ENCODE measurements at regions not wholly inside any gene's neighbourhood (a gene's known extent, or its start where the extent isn't known, plus 50 kb on each side); places are given as distances from the start of the nearest gene placed in this dataset.
"Not testable (repeated sequence)": the region's sequence is repeated elsewhere in the genome, so short reads cannot be mapped to it uniquely, and the experiment has no call there.

GRCh38 chr2:67096886-67097285, 300.2 kb upstream of the ETAA1 start:
- DNase-seq (ENCODE audit: low read depth): no peak

GRCh38 chr2:67103157-67103556, 294.0 kb upstream of the ETAA1 start:
- no peak for DNase-seq (ENCODE audit: low read depth)

GRCh38 chr2:67108231-67108630, 288.9 kb upstream of the ETAA1 start:
- DNase-seq (ENCODE audit: low read depth): no peak

- DNase-seq (ENCODE audit: low read depth): no peak
These were observed 272.6 kb upstream of the ETAA1 start for GRCh38 chr2:67124531-67124930.

GRCh38 chr2:67130531-67131256, 266.4 kb upstream of the ETAA1 start:
- DNase-seq (ENCODE audit: low read depth): no peak

- no peak for DNase-seq (ENCODE audit: low read depth)
These were observed 265.9 kb upstream of the ETAA1 start for GRCh38 chr2:67131257-67131609.

GRCh38 chr2:67132441-67132940, 264.6 kb upstream of the ETAA1 start:
- not testable (repeated sequence) for DNase-seq (ENCODE audit: low read depth)

GRCh38 chr2:67135208-67135607, 261.9 kb upstream of the ETAA1 start:
- DNase-seq (ENCODE audit: low read depth): no peak

GRCh38 chr2:67137699-67138098, 259.4 kb upstream of the ETAA1 start:
- DNase-seq (ENCODE audit: low read depth): no peak

- DNase-seq (ENCODE audit: low read depth): no peak
These were observed 255.1 kb upstream of the ETAA1 start for GRCh38 chr2:67142071-67142470.

- DNase-seq (ENCODE audit: low read depth): no peak
These were observed 254.4 kb upstream of the ETAA1 start for GRCh38 chr2:67142741-67143140.

GRCh38 chr2:67145851-67146250, 251.3 kb upstream of the ETAA1 start:
- no peak for DNase-seq (ENCODE audit: low read depth)

- no peak for DNase-seq (ENCODE audit: low read depth)
These were observed 240.3 kb upstream of the ETAA1 start for GRCh38 chr2:67156796-67157195.

GRCh38 chr2:67158718-67159117, 238.4 kb upstream of the ETAA1 start:
- DNase-seq (ENCODE audit: low read depth): no peak

GRCh38 chr2:67159929-67160328, 237.2 kb upstream of the ETAA1 start:
- DNase-seq (ENCODE audit: low read depth): peak; percentile 29

GRCh38 chr2:67164771-67165522, 232.2 kb upstream of the ETAA1 start:
- no peak for DNase-seq (ENCODE audit: low read depth)

GRCh38 chr2:67165523-67165990, 231.6 kb upstream of the ETAA1 start:
- no peak for DNase-seq (ENCODE audit: low read depth)

GRCh38 chr2:67166511-67166910, 230.6 kb upstream of the ETAA1 start:
- not testable (repeated sequence) for DNase-seq (ENCODE audit: low read depth)

- DNase-seq (ENCODE audit: low read depth): peak; percentile 33
These were observed 227.6 kb upstream of the ETAA1 start for GRCh38 chr2:67169417-67170140.

GRCh38 chr2:67179526-67179925, 217.6 kb upstream of the ETAA1 start:
- no peak for DNase-seq (ENCODE audit: low read depth)

GRCh38 chr2:67180841-67181240, 216.3 kb upstream of the ETAA1 start:
- no peak for DNase-seq (ENCODE audit: low read depth)

- DNase-seq (ENCODE audit: low read depth): no peak
These were observed 214.2 kb upstream of the ETAA1 start for GRCh38 chr2:67182884-67183283.
